Erythroblast (primary cell): ENCODE measurements at regions not wholly inside any gene's neighbourhood (a gene's known extent, or its start where the extent isn't known, plus 50 kb on each side); places are given as distances from the start of the nearest gene placed in this dataset.

Source experiments
- GATA1 ChIP-seq: IDR thresholded peaks from 2 replicates; pipeline ENCODE4 v1.6.1; 2011; ENCODE audit warnings: low read depth, mild to moderate bottlenecking, control low read depth, low read length, moderate library complexity
- POLR2A ChIP-seq: IDR thresholded peaks from 2 replicates; pipeline ENCODE4 v1.6.1; 2011; ENCODE audit warnings: mild to moderate bottlenecking, low read length

DNA sequence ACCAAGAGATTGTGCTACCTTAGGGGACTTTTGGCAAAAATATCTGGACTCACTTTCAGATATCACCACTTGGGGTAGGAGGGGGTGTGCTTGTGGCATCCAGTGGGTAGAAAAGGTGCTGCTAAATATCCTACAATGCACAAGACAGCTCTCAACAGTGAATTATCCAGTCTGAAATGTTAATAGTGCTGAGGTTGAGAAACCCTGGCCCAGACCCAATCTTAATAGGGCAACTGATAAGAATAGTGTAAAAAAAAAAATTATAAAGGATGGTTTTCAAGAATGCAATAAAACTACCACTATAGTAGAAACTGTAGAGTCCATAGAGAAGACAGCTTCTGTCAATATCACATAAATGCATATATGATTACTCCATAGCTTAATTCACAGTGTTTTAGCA is 185.5 kb downstream of the ZNF330 start:
- TF ChIP-seq POLR2A (no peak), GATA1 (no peak)
